Retinal pigment epithelial cell (primary cell): ENCODE measurements at regions not wholly inside any gene's neighbourhood (a gene's known extent, or its start where the extent isn't known, plus 50 kb on each side); places are given as distances from the start of the nearest gene placed in this dataset.

ENCODE experiments used
- DNase-seq: peaks from one replicate; pipeline ENCODE4 v3.0.0-alpha.2; 2010; ENCODE audit warnings: low read depth
- H3K4me3 ChIP-seq: 2 replicates; pipeline ENCODE4 v1.5.1; 2011; ENCODE audit warnings: mild to moderate bottlenecking, low read length, control low read depth, moderate library complexity
- CTCF ChIP-seq: conservative IDR thresholded peaks from 2 replicates; pipeline ENCODE4 v1.5.1; 2011; ENCODE audit warnings: low read depth, low read length, control low read depth, inconsistent platforms

GRCh38 chr2:138106606-138107005, 142.3 kb downstream of the HNMT start:
- no peak for DNase-seq
- TF ChIP-seq CTCF: no peak
- no peak overlapping the region for H3K4me3 ChIP-seq

GRCh38 chr2:138107288-138107687, 143.0 kb downstream of the HNMT start:
- H3K4me3 ChIP-seq: no peak overlapping the region
- no peak for TF ChIP-seq CTCF
- DNase-seq: no peak

- no peak for DNase-seq
- no peak for TF ChIP-seq CTCF
- no peak overlapping the region for H3K4me3 ChIP-seq
Measured at GRCh38 chr2:138110453-138111083, 146.3 kb downstream of the HNMT start.

- DNase-seq: peak; percentile 42
- no peak for TF ChIP-seq CTCF
Measured at GRCh38 chr2:138112536-138112935, 148.3 kb downstream of the HNMT start.

GRCh38 chr2:138113871-138114525, 149.7 kb downstream of the HNMT start:
- no peak for TF ChIP-seq CTCF
- DNase-seq: peak; percentile 2
- no peak overlapping the region for H3K4me3 ChIP-seq

More at GRCh38 chr2:138112536-138112935, 148.3 kb downstream of the HNMT start:
- no peak overlapping the region for H3K4me3 ChIP-seq

GRCh38 chr2:138115666-138116065, 151.4 kb downstream of the HNMT start:
- no peak for TF ChIP-seq CTCF
- H3K4me3 ChIP-seq: no peak overlapping the region
- no peak for DNase-seq

- DNase-seq: no peak
- no peak for TF ChIP-seq CTCF
- no peak overlapping the region for H3K4me3 ChIP-seq
Measured at GRCh38 chr2:138116456-138116855, 152.2 kb downstream of the HNMT start.
